GM19035 (cell line): ENCODE measurements at regions not wholly inside any gene's neighbourhood (a gene's known extent, or its start where the extent isn't known, plus 50 kb on each side); places are given as distances from the start of the nearest gene placed in this dataset.
"Not testable (repeated sequence)": the region's sequence is repeated elsewhere in the genome, so short reads cannot be mapped to it uniquely, and the experiment has no call there.

ENCODE experiments used
- ATAC-seq: cut with Tn5 transposase; IDR thresholded peaks from one replicate; pipeline ENCODE4 v1.9.1; 2021; ENCODE audit not compliant: unreplicated experiment

- ATAC-seq, result no peak
Measured at GRCh38 chr3:89002191-89002590, 105.2 kb upstream of the EPHA3 start.

GRCh38 chr3:89013536-89013935 lies 93.9 kb upstream of the EPHA3 start:
- ATAC-seq, result no peak

- no peak for ATAC-seq
Measured at GRCh38 chr3:89017531-89017930, 89.9 kb upstream of the EPHA3 start.

- ATAC-seq, result no peak
Measured at GRCh38 chr3:89025185-89025584, 82.2 kb upstream of the EPHA3 start.

- ATAC-seq, result no peak
Measured at GRCh38 chr3:89032346-89033013, 74.9 kb upstream of the EPHA3 start.

- not testable (repeated sequence) for ATAC-seq
Measured at GRCh38 chr3:89034723-89035122, 72.7 kb upstream of the EPHA3 start.

GRCh38 chr3:89038869-89039268 lies 68.6 kb upstream of the EPHA3 start:
- ATAC-seq, result no peak

- no peak for ATAC-seq
Measured at GRCh38 chr3:89042236-89042835, 65.1 kb upstream of the EPHA3 start.

- no peak for ATAC-seq
Measured at GRCh38 chr3:89043406-89043932, 64.0 kb upstream of the EPHA3 start.

GRCh38 chr3:89046661-89047060 lies 60.8 kb upstream of the EPHA3 start:
- no peak for ATAC-seq

- ATAC-seq, result no peak
Measured at GRCh38 chr3:89049119-89049518, 58.3 kb upstream of the EPHA3 start.

GRCh38 chr3:89052386-89052785 lies 55.0 kb upstream of the EPHA3 start:
- ATAC-seq, result no peak

- ATAC-seq, result no peak
Measured at GRCh38 chr3:89057398-89057797, 50.0 kb upstream of the EPHA3 start.
